GM23248 (cell line): ENCODE measurements at regions not wholly inside any gene's neighbourhood (a gene's known extent, or its start where the extent isn't known, plus 50 kb on each side); places are given as distances from the start of the nearest gene placed in this dataset.

Experiments used
- DNase-seq: peaks from one replicate; pipeline ENCODE4 v3.0.0-alpha.2; 2015
- H2AFZ ChIP-seq: fragments of 200-600 bp; sonication (generic); 2 replicates; pipeline ENCODE4 v1.6.1; 2016; ENCODE audit warnings: antibody characterized with exemption
- H3F3A ChIP-seq: fragments of 200-600 bp; sonication (generic); 2 replicates; pipeline ENCODE4 v1.6.1; 2016; ENCODE audit warnings: mild to moderate bottlenecking, antibody characterized with exemption, mixed run types; ENCODE audit not compliant: insufficient read depth
- H3K27ac ChIP-seq: fragments of 200-600 bp; sonication (generic); 2 replicates; pipeline ENCODE4 v1.5.1; 2016; ENCODE audit warnings: mild to moderate bottlenecking
- H3K27me3 ChIP-seq: fragments of 200-600 bp; sonication (generic); replicated peaks from 2 replicates; pipeline ENCODE4 v1.6.1; 2016; ENCODE audit warnings: mild to moderate bottlenecking; ENCODE audit not compliant: insufficient read depth
- H3K36me3 ChIP-seq: fragments of 200-600 bp; sonication (generic); 2 replicates; pipeline ENCODE4 v1.6.1; 2016; ENCODE audit warnings: low read depth, mild to moderate bottlenecking
- H3K4me1 ChIP-seq: fragments of 200-600 bp; sonication (generic); 2 replicates; pipeline ENCODE4 v1.6.1; 2016; ENCODE audit warnings: mild to moderate bottlenecking; ENCODE audit not compliant: insufficient read depth
- H3K4me2 ChIP-seq: fragments of 200-600 bp; sonication (generic); one replicate; pipeline ENCODE4 v1.6.1; 2016; ENCODE audit warnings: mild to moderate bottlenecking; ENCODE audit not compliant: unreplicated experiment
- H3K4me3 ChIP-seq: fragments of 200-600 bp; sonication (generic); 2 replicates; pipeline ENCODE4 v1.5.1; 2016; ENCODE audit warnings: mild to moderate bottlenecking
- H3K79me2 ChIP-seq: fragments of 200-600 bp; sonication (generic); 2 replicates; pipeline ENCODE4 v1.6.1; 2016; ENCODE audit warnings: mild to moderate bottlenecking; ENCODE audit not compliant: insufficient read depth
- H3K9ac ChIP-seq: fragments of 200-600 bp; sonication (generic); 2 replicates; pipeline ENCODE4 v1.6.1; 2016; ENCODE audit warnings: mild to moderate bottlenecking
- H3K9me2 ChIP-seq: fragments of 200-600 bp; sonication (generic); 2 replicates; pipeline ENCODE4 v1.6.1; 2016; ENCODE audit warnings: mixed run types, mild to moderate bottlenecking, moderate library complexity; ENCODE audit not compliant: insufficient read depth
- H3K9me3 ChIP-seq: fragments of 200-600 bp; sonication (generic); one replicate; pipeline ENCODE4 v1.6.1; 2017; ENCODE audit warnings: low read depth
- H4K20me1 ChIP-seq: fragments of 200-600 bp; sonication (generic); 2 replicates; pipeline ENCODE4 v1.6.0; 2016; ENCODE audit not compliant: insufficient read depth
- EZH2 ChIP-seq: fragments of 200-600 bp; sonication (generic); IDR thresholded peaks from 2 replicates; pipeline ENCODE4 v1.6.1; 2018; ENCODE audit warnings: antibody characterized with exemption, mild to moderate bottlenecking; ENCODE audit not compliant: insufficient read depth, poor library complexity, severe bottlenecking
- EZH2phosphoT487 ChIP-seq: fragments of 200-600 bp; sonication (generic); IDR thresholded peaks from 2 replicates; pipeline ENCODE4 v1.6.1; 2018; ENCODE audit warnings: antibody characterized with exemption, moderate library complexity, mild to moderate bottlenecking, low read depth; ENCODE audit not compliant: insufficient read depth
- WGBS, 2 experiments: methylation state at CpG; one replicate each; pipeline ENCODE4 v1.1.6; 2015 to 2017; ENCODE audit warnings: low lambda C conversion rate in 2 of 2, low coverage in 1 of 2; ENCODE audit errors: missing lambda C conversion rate in 2 of 2; 5-methylcytosine and 5-hydroxymethylcytosine counted together
- in situ Hi-C: fragments of 300-500 bp; cut with MboI; formaldehyde crosslinking; loops from 2 replicates; pipeline ENCODE4 v1.15.0; 2020

GRCh38 chr2:23302591-23302990 is 82.4 kb upstream of the KLHL29 start:
- DNase-seq, result no peak
- TF ChIP-seq EZH2 (no peak), EZH2phosphoT487 (no peak)
- no peak overlapping the region for H3K4me3 ChIP-seq
- no peaks in the 10 kb centered on the region for H4K20me1 ChIP-seq
- H2AFZ ChIP-seq, result no peak overlapping the region
- no peaks in the 10 kb centered on the region for H3K9me3 ChIP-seq
- no peaks in the 10 kb centered on the region for H3K36me3 ChIP-seq
- H3K4me1 ChIP-seq, result peaks cover 9% of the 10 kb centered on the region; the same call in 1 of the 2 replicates
- in situ Hi-C loops, result no loop called here
- no peaks in the 10 kb centered on the region for H3F3A ChIP-seq
- H3K9ac ChIP-seq, result no peak overlapping the region
- no peaks in the 10 kb centered on the region for H3K9me2 ChIP-seq
- no peaks in the 10 kb centered on the region for H3K79me2 ChIP-seq
- H3K27ac ChIP-seq, result no peak overlapping the region
- peaks cover 13% of the 10 kb centered on the region; the same call in 1 of the 2 replicates for H3K27me3 ChIP-seq
- no peak overlapping the region for H3K4me2 ChIP-seq

GRCh38 chr2:23306401-23306800 is 78.6 kb upstream of the KLHL29 start:
- Histone ChIP-seq H3K27ac (no peak overlapping the region), H3K9ac (no peak overlapping the region), H3K4me2 (no peak overlapping the region), H3K9me2 (no peaks in the 10 kb centered on the region), H2AFZ (no peak overlapping the region), H3K4me3 (no peak overlapping the region), H3K9me3 (no peaks in the 10 kb centered on the region), H3K27me3 (peaks cover 23% of the 10 kb centered on the region), H3F3A (no peaks in the 10 kb centered on the region), H3K36me3 (no peaks in the 10 kb centered on the region), H3K79me2 (no peaks in the 10 kb centered on the region), H3K4me1 (peaks cover 4% of the 10 kb centered on the region; the same call in 1 of the 2 replicates), H4K20me1 (no peaks in the 10 kb centered on the region)
- in situ Hi-C loops, result no loop called here
- DNase-seq, result no peak
- TF ChIP-seq EZH2, result no peak
- TF ChIP-seq EZH2phosphoT487, result no peak
- 31 to 37% methylated on average over 9 of the region's 9 CpGs for WGBS, 2 experiments

- peaks cover 15% of the 10 kb centered on the region for H3K27me3 ChIP-seq
- H3K4me3 ChIP-seq, result no peak overlapping the region
- no peaks in the 10 kb centered on the region for H3K36me3 ChIP-seq
- no peaks in the 10 kb centered on the region for H3K79me2 ChIP-seq
- in situ Hi-C loops, result no loop called here
- no peak overlapping the region for H2AFZ ChIP-seq
- DNase-seq, result no peak
- no peaks in the 10 kb centered on the region for H3F3A ChIP-seq
- no peaks in the 10 kb centered on the region for H4K20me1 ChIP-seq
- no peak overlapping the region for H3K27ac ChIP-seq
- no peak overlapping the region for H3K4me2 ChIP-seq
- no peaks in the 10 kb centered on the region for H3K4me1 ChIP-seq
- H3K9me2 ChIP-seq, result no peaks in the 10 kb centered on the region
- H3K9ac ChIP-seq, result no peak overlapping the region
- no peaks in the 10 kb centered on the region for H3K9me3 ChIP-seq
- TF ChIP-seq EZH2 (no peak), EZH2phosphoT487 (no peak)
- 8 to 10% methylated on average over 1 of the region's 1 CpG for WGBS, 2 experiments
These were observed 73.8 kb upstream of the KLHL29 start for GRCh38 chr2:23311186-23311585.

- no peaks in the 10 kb centered on the region for H4K20me1 ChIP-seq
- TF ChIP-seq EZH2 (no peak), EZH2phosphoT487 (no peak)
These were observed 71.9 kb upstream of the KLHL29 start for GRCh38 chr2:23312996-23313606.

GRCh38 chr2:23314687-23315086 is 70.3 kb upstream of the KLHL29 start:
- Histone ChIP-seq H2AFZ (no peak overlapping the region), H3K4me2 (no peak overlapping the region), H3K27me3 (0 out of 2 replicates have a peak, but pooled peaks cover 11% of the 10 kb centered on the region), H3K4me3 (no peak overlapping the region), H3K27ac (no peak overlapping the region), H3K4me1 (no peaks in the 10 kb centered on the region), H3K36me3 (no peaks in the 10 kb centered on the region), H3F3A (no peaks in the 10 kb centered on the region), H4K20me1 (no peaks in the 10 kb centered on the region), H3K79me2 (no peaks in the 10 kb centered on the region), H3K9me3 (no peaks in the 10 kb centered on the region), H3K9ac (no peak overlapping the region), H3K9me2 (no peaks in the 10 kb centered on the region)
- 58 to 66% methylated on average over 3 of the region's 3 CpGs for WGBS, 2 experiments
- in situ Hi-C loops, result no loop called here
- no peak for TF ChIP-seq EZH2
- no peak for TF ChIP-seq EZH2phosphoT487
- DNase-seq, result no peak

More at GRCh38 chr2:23312996-23313606, 71.9 kb upstream of the KLHL29 start:
- WGBS, 2 experiments, result 47 to 50% methylated on average over 10 of the region's 10 CpGs
- Histone ChIP-seq H2AFZ (no peak overlapping the region), H3K9ac (no peak overlapping the region), H3K9me3 (no peaks in the 10 kb centered on the region), H3K4me3 (no peak overlapping the region), H3K27me3 (peaks cover 5% of the 10 kb centered on the region), H3F3A (no peaks in the 10 kb centered on the region), H3K4me2 (no peak overlapping the region), H3K4me1 (no peaks in the 10 kb centered on the region), H3K79me2 (no peaks in the 10 kb centered on the region), H3K36me3 (no peaks in the 10 kb centered on the region), H3K27ac (no peak overlapping the region), H3K9me2 (no peaks in the 10 kb centered on the region)
- in situ Hi-C loops, result no loop called here
- no peak for DNase-seq
